ENCODE measurements at regions not wholly inside any gene's neighbourhood (a gene's known extent, or its start where the extent isn't known, plus 50 kb on each side); places are given as distances from the start of the nearest gene placed in this dataset.
"Not testable (repeated sequence)": the region's sequence is repeated elsewhere in the genome, so short reads cannot be mapped to it uniquely, and the experiment has no call there.

- Histone ChIP-seq H3K4me3 (no peak overlapping the region), H3K27ac (no peak overlapping the region), H3K36me3 (no peaks in the 10 kb centered on the region), H3K9me3 (no peaks in the 10 kb centered on the region), H3K27me3 (no peaks in the 10 kb centered on the region), H3K4me1 (no peaks in the 10 kb centered on the region)
- no peak for TF ChIP-seq CTCF (IDR thresholded peaks at IDR 0.05)
- no peak for TF ChIP-seq POLR2A (IDR thresholded peaks at IDR 0.05)
- no peak for DNase-seq
Measured at GRCh38 chr2:78782196-78782595, 243.3 kb upstream of the REG3G start.

DNA sequence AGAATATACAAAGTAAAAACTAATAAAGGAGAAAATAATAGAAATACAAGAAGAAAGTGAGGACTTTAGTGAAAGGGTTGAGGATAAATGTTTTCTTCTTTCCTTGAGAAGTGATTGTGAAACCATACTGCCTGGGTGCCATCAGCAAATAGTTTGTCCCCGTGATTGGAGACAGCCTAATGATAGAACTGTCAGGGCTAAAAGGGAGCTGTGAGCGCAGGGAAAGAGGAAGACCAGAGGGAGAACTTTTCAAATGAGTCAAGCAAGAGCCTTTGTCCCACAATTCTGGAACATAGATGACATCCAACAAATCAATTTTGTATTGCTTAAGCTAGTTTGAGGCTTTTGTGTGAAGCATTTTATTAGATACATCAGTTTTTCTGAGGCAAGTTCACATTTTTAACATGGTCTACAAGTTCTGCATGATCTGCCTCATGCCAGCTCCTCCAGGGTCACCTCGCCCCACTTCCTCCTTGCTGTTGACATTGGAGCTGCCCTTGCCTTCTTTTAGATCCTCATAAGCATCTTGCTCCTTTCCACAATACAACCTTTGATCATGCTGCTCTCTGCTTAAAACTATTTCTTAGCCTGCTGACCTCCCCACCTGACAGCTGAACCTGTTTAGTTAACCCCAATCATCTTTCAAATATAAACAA, 213.4 kb upstream of the REG3G start:
- no peak overlapping the region for H3K27ac ChIP-seq
- H3K9me3 ChIP-seq = no peaks in the 10 kb centered on the region
- H3K36me3 ChIP-seq = no peaks in the 10 kb centered on the region
- H3K4me1 ChIP-seq = no peaks in the 10 kb centered on the region
- no peak for DNase-seq
- TF ChIP-seq CTCF (IDR thresholded peaks at IDR 0.05) (no peak), POLR2A (IDR thresholded peaks at IDR 0.05) (no peak)
- H3K27me3 ChIP-seq = no peaks in the 10 kb centered on the region
- no peak overlapping the region for H3K4me3 ChIP-seq

GRCh38 chr2:78814331-78814986, 211.0 kb upstream of the REG3G start:
- Histone ChIP-seq H3K27me3 (no peaks in the 10 kb centered on the region), H3K9me3 (no peaks in the 10 kb centered on the region), H3K36me3 (no peaks in the 10 kb centered on the region), H3K4me1 (no peaks in the 10 kb centered on the region), H3K27ac (no peak overlapping the region), H3K4me3 (no peak overlapping the region)
- DNase-seq = no peak
- no peak for TF ChIP-seq POLR2A (IDR thresholded peaks at IDR 0.05)

DNA sequence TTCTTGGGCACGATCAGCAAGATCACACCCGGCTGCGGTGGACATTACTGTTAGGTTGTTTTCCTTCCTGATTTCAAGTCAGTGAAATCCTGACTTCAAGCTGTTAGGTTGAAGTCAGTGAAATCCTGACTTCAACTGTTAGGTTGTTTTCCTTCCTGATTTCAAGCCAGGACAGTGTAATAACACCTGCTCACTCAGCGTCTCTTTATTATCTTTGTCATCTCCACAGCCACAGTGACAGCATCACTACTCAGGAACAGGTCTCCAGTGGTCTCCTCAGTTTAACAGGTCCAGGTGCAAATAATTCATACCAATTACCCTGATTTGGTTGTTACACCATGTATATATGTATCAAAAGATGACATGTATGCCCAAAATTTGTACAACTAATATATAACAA, 208.1 kb upstream of the REG3G start:
- H3K4me1 ChIP-seq = no peaks in the 10 kb centered on the region
- no peak for DNase-seq
- no peaks in the 10 kb centered on the region for H3K9me3 ChIP-seq
- TF ChIP-seq POLR2A (IDR thresholded peaks at IDR 0.05) (no peak), CTCF (IDR thresholded peaks at IDR 0.05) (no peak)
- H3K27ac ChIP-seq = no peak overlapping the region
- no peaks in the 10 kb centered on the region for H3K27me3 ChIP-seq
- H3K4me3 ChIP-seq = no peak overlapping the region
- H3K36me3 ChIP-seq = no peaks in the 10 kb centered on the region

GRCh38 chr2:78832481-78832880, 193.0 kb upstream of the REG3G start:
- no peak for DNase-seq
- Histone ChIP-seq H3K27ac (no peak overlapping the region), H3K9me3 (no peaks in the 10 kb centered on the region), H3K27me3 (no peaks in the 10 kb centered on the region), H3K4me1 (no peaks in the 10 kb centered on the region), H3K4me3 (no peak overlapping the region), H3K36me3 (no peaks in the 10 kb centered on the region)
- TF ChIP-seq CTCF (IDR thresholded peaks at IDR 0.05) (no peak), POLR2A (IDR thresholded peaks at IDR 0.05) (no peak)

- H3K9me3 ChIP-seq = no peaks in the 10 kb centered on the region
Measured at GRCh38 chr2:78839259-78839658, 186.2 kb upstream of the REG3G start.

GRCh38 chr2:78840311-78840710, 185.2 kb upstream of the REG3G start:
- H3K4me1 ChIP-seq, H3K9me3 ChIP-seq, H3K27ac ChIP-seq, H3K27me3 ChIP-seq, DNase-seq, H3K4me3 ChIP-seq, H3K36me3 ChIP-seq: not testable (repeated sequence)

More at GRCh38 chr2:78839259-78839658, 186.2 kb upstream of the REG3G start:
- no peak overlapping the region for H3K4me3 ChIP-seq
- no peak overlapping the region for H3K27ac ChIP-seq
- no peaks in the 10 kb centered on the region for H3K36me3 ChIP-seq
- no peaks in the 10 kb centered on the region for H3K4me1 ChIP-seq
- H3K27me3 ChIP-seq = no peaks in the 10 kb centered on the region
- DNase-seq = no peak
- no peak for TF ChIP-seq POLR2A (IDR thresholded peaks at IDR 0.05)
- no peak for TF ChIP-seq CTCF (IDR thresholded peaks at IDR 0.05)
